Tibial nerve (tissue), 4 donors: ENCODE measurements at regions not wholly inside any gene's neighbourhood (a gene's known extent, or its start where the extent isn't known, plus 50 kb on each side); places are given as distances from the start of the nearest gene placed in this dataset.

ENCODE experiments used
- EP300 ChIP-seq, 2 donors: sonication (generic); formaldehyde crosslinking; IDR thresholded peaks; one replicate each; pipeline ENCODE4 v1.6.1; 2017; ENCODE audit warnings: antibody characterized with exemption in 2 of 2, mild to moderate bottlenecking in 1 of 2
- POLR2A ChIP-seq, 2 donors: fragments of 450-650 bp; IDR thresholded peaks; one replicate each; pipeline ENCODE4 v1.6.1; 2017; ENCODE audit warnings: antibody characterized with exemption in 2 of 2, mild to moderate bottlenecking in 2 of 2, moderate library complexity in 2 of 2
- TF ChIP-seq, protein P1 (sequence below), 5 experiments: fragments of 200-600 bp in 3 of 5; fragments of 450-650 bp in 2 of 5; sonication (generic) in 3 of 5; IDR thresholded peaks; one replicate each; pipeline ENCODE4 v1.5.1; 2016 to 2019; ENCODE audit warnings: antibody characterized with exemption in 5 of 5, mild to moderate bottlenecking in 3 of 5, moderate library complexity in 2 of 5

DNA sequence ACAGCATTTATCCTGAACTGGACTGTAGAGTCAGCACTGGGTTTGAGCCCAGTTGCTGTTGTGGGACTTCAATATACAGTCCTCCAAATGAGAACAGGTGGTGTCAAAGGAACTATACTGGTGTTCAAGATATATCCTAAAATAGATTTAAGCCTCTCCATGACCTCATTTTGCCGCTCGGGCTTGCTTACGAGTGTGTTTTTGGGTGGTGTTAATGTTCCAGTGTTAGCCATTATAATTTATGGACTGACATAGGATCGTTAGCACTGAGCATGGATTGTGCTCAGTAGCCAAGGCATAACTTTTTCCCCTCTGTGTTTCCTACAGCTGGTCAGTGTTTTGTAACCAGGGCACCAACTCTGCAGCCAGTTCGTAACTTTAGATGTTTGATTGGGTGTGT is 306.6 kb downstream of the SPATA31D1 start:
- TF ChIP-seq POLR2A (IDR thresholded peaks at IDR 0.05), result no peak
- TF ChIP-seq, protein P1, sequence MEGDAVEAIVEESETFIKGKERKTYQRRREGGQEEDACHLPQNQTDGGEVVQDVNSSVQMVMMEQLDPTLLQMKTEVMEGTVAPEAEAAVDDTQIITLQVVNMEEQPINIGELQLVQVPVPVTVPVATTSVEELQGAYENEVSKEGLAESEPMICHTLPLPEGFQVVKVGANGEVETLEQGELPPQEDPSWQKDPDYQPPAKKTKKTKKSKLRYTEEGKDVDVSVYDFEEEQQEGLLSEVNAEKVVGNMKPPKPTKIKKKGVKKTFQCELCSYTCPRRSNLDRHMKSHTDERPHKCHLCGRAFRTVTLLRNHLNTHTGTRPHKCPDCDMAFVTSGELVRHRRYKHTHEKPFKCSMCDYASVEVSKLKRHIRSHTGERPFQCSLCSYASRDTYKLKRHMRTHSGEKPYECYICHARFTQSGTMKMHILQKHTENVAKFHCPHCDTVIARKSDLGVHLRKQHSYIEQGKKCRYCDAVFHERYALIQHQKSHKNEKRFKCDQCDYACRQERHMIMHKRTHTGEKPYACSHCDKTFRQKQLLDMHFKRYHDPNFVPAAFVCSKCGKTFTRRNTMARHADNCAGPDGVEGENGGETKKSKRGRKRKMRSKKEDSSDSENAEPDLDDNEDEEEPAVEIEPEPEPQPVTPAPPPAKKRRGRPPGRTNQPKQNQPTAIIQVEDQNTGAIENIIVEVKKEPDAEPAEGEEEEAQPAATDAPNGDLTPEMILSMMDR (IDR thresholded peaks at IDR 0.05), result no peak
- TF ChIP-seq EP300 (IDR thresholded peaks at IDR 0.05), result no peak
